ENCODE measurements at regions not wholly inside any gene's neighbourhood (a gene's known extent, or its start where the extent isn't known, plus 50 kb on each side); places are given as distances from the start of the nearest gene placed in this dataset.

- no peak overlapping the region for H3K27ac ChIP-seq
- peaks cover 5% of the 10 kb centered on the region; the same call in 1 of the 2 replicates for H3K4me1 ChIP-seq
- no peaks in the 10 kb centered on the region for H3K36me3 ChIP-seq
- H3K4me3 ChIP-seq, result no peak overlapping the region
- no peaks in the 10 kb centered on the region for H3K9me3 ChIP-seq (replicated peaks)
- DNase-seq, result no peak
- no peaks in the 10 kb centered on the region for H3K27me3 ChIP-seq
These were observed 467.1 kb downstream of the LMO4 start for GRCh38 chr1:87795615-87796337.

GRCh38 chr1:87796471-87796901, 467.8 kb downstream of the LMO4 start:
- Histone ChIP-seq H3K36me3 (no peaks in the 10 kb centered on the region), H3K4me1 (peaks cover 5% of the 10 kb centered on the region; the same call in 1 of the 2 replicates), H3K4me3 (no peak overlapping the region), H3K9me3 (replicated peaks) (no peaks in the 10 kb centered on the region), H3K27ac (no peak overlapping the region), H3K27me3 (no peaks in the 10 kb centered on the region)
- DNase-seq, result no peak

- H3K36me3 ChIP-seq, result no peaks in the 10 kb centered on the region
- no peaks in the 10 kb centered on the region for H3K9me3 ChIP-seq (replicated peaks)
- DNase-seq, result no peak
- H3K4me3 ChIP-seq, result no peak overlapping the region
- no peaks in the 10 kb centered on the region for H3K27me3 ChIP-seq
- H3K4me1 ChIP-seq, result peaks cover 5% of the 10 kb centered on the region; the same call in 1 of the 2 replicates
- H3K27ac ChIP-seq, result no peak overlapping the region
These were observed 470.8 kb downstream of the LMO4 start for GRCh38 chr1:87799451-87799850.

- no peaks in the 10 kb centered on the region for H3K9me3 ChIP-seq (replicated peaks)
- H3K4me1 ChIP-seq, result peaks cover 3% of the 10 kb centered on the region; the same call in 1 of the 2 replicates
- DNase-seq, result no peak
- H3K27me3 ChIP-seq, result no peaks in the 10 kb centered on the region
- no peak overlapping the region for H3K27ac ChIP-seq
- H3K4me3 ChIP-seq, result no peak overlapping the region
- H3K36me3 ChIP-seq, result no peaks in the 10 kb centered on the region
These were observed 471.3 kb downstream of the LMO4 start for GRCh38 chr1:87800006-87800405.

GRCh38 chr1:87803375-87803774, 474.7 kb downstream of the LMO4 start:
- no peaks in the 10 kb centered on the region for H3K9me3 ChIP-seq (replicated peaks)
- no peaks in the 10 kb centered on the region for H3K36me3 ChIP-seq
- H3K4me1 ChIP-seq, result peaks cover 10% of the 10 kb centered on the region
- H3K4me3 ChIP-seq, result no peak overlapping the region
- no peak overlapping the region for H3K27ac ChIP-seq
- H3K27me3 ChIP-seq, result no peaks in the 10 kb centered on the region
- no peak for DNase-seq

- DNase-seq, result no peak
- Histone ChIP-seq H3K27ac (no peak overlapping the region), H3K4me1 (peaks cover 10% of the 10 kb centered on the region), H3K9me3 (replicated peaks) (no peaks in the 10 kb centered on the region), H3K4me3 (no peak overlapping the region), H3K27me3 (no peaks in the 10 kb centered on the region), H3K36me3 (no peaks in the 10 kb centered on the region)
These were observed 475.4 kb downstream of the LMO4 start for GRCh38 chr1:87804128-87804527.

GRCh38 chr1:87805666-87806378, 477.1 kb downstream of the LMO4 start:
- Histone ChIP-seq H3K4me1 (peaks cover 10% of the 10 kb centered on the region), H3K27me3 (no peaks in the 10 kb centered on the region), H3K9me3 (replicated peaks) (no peaks in the 10 kb centered on the region), H3K4me3 (peak overlapping the region; percentile 48), H3K27ac (peak overlapping the region; percentile 46), H3K36me3 (no peaks in the 10 kb centered on the region)
- DNase-seq, result peak; percentile 37 to 60

- peak; percentile 21 to 50 for DNase-seq
- Histone ChIP-seq H3K27me3 (no peaks in the 10 kb centered on the region), H3K27ac (peak overlapping the region; percentile 46), H3K4me1 (peaks cover 10% of the 10 kb centered on the region), H3K36me3 (no peaks in the 10 kb centered on the region), H3K4me3 (peak overlapping the region; percentile 48), H3K9me3 (replicated peaks) (no peaks in the 10 kb centered on the region)
These were observed 477.9 kb downstream of the LMO4 start for GRCh38 chr1:87806379-87807094.

- H3K27me3 ChIP-seq, result no peaks in the 10 kb centered on the region
- no peaks in the 10 kb centered on the region for H3K36me3 ChIP-seq
- no peak for DNase-seq
- no peak overlapping the region for H3K4me3 ChIP-seq
- no peak overlapping the region for H3K27ac ChIP-seq
- no peaks in the 10 kb centered on the region for H3K9me3 ChIP-seq (replicated peaks)
- H3K4me1 ChIP-seq, result peaks cover 10% of the 10 kb centered on the region
These were observed 481.5 kb downstream of the LMO4 start for GRCh38 chr1:87810166-87810565.

GRCh38 chr1:87812871-87813577, 484.3 kb downstream of the LMO4 start:
- H3K27ac ChIP-seq, result no peak overlapping the region
- no peak overlapping the region for H3K4me3 ChIP-seq
- no peaks in the 10 kb centered on the region for H3K9me3 ChIP-seq (replicated peaks)
- DNase-seq, result no peak
- no peaks in the 10 kb centered on the region for H3K27me3 ChIP-seq
- no peaks in the 10 kb centered on the region for H3K36me3 ChIP-seq
- H3K4me1 ChIP-seq, result no peaks in the 10 kb centered on the region

- DNase-seq, result no peak
- H3K36me3 ChIP-seq, result no peaks in the 10 kb centered on the region
These were observed 485.9 kb downstream of the LMO4 start for GRCh38 chr1:87814573-87814972.

GRCh38 chr1:87816646-87817045, 488.0 kb downstream of the LMO4 start:
- H3K4me1 ChIP-seq, result no peaks in the 10 kb centered on the region
- DNase-seq, result no peak

More at GRCh38 chr1:87814573-87814972, 485.9 kb downstream of the LMO4 start:
- no peaks in the 10 kb centered on the region for H3K9me3 ChIP-seq (replicated peaks)
- no peak overlapping the region for H3K27ac ChIP-seq
- no peaks in the 10 kb centered on the region for H3K27me3 ChIP-seq
- no peak overlapping the region for H3K4me3 ChIP-seq
- no peaks in the 10 kb centered on the region for H3K4me1 ChIP-seq

GRCh38 chr1:87820668-87821334, 492.1 kb downstream of the LMO4 start:
- no peaks in the 10 kb centered on the region for H3K4me1 ChIP-seq
- H3K9me3 ChIP-seq (replicated peaks), result no peaks in the 10 kb centered on the region
- H3K4me3 ChIP-seq, result no peak overlapping the region
- no peaks in the 10 kb centered on the region for H3K27me3 ChIP-seq
- DNase-seq, result no peak
- no peaks in the 10 kb centered on the region for H3K36me3 ChIP-seq
- H3K27ac ChIP-seq, result no peak overlapping the region

More at GRCh38 chr1:87816646-87817045, 488.0 kb downstream of the LMO4 start:
- Histone ChIP-seq H3K36me3 (no peaks in the 10 kb centered on the region), H3K4me3 (no peak overlapping the region), H3K9me3 (replicated peaks) (no peaks in the 10 kb centered on the region), H3K27me3 (no peaks in the 10 kb centered on the region), H3K27ac (no peak overlapping the region)

- Histone ChIP-seq H3K27me3 (no peaks in the 10 kb centered on the region), H3K9me3 (replicated peaks) (no peaks in the 10 kb centered on the region), H3K36me3 (no peaks in the 10 kb centered on the region), H3K27ac (no peak overlapping the region), H3K4me1 (no peaks in the 10 kb centered on the region), H3K4me3 (no peak overlapping the region)
- no peak for DNase-seq
These were observed 492.6 kb downstream of the LMO4 start for GRCh38 chr1:87821335-87821697.

Measured in SJCRH30 (cell line).